ENCODE measurements at regions not wholly inside any gene's neighbourhood (a gene's known extent, or its start where the extent isn't known, plus 50 kb on each side); places are given as distances from the start of the nearest gene placed in this dataset.
A peak's percentile ranks its signal among the peaks of the same experiment; 100 is the strongest.
"Not testable (repeated sequence)": the region's sequence is repeated elsewhere in the genome, so short reads cannot be mapped to it uniquely, and the experiment has no call there.

- intact Hi-C loops (cut with DNase I) = no loop called here
- peak; percentile 33 for ATAC-seq (ENCODE audit: low FRiP score)
- Histone ChIP-seq H3K36me3 (ENCODE audit: control insufficient read depth in 1 of 2, insufficient read depth in 2 of 2, low read length in 1 of 2) (no peaks in the 10 kb centered on the region), H3K27me3 (ENCODE audit: control insufficient read depth in 1 of 2, insufficient read depth in 2 of 2, low read length in 1 of 2) (no peaks in the 10 kb centered on the region), H3K27ac (ENCODE audit: low read depth in 1 of 2, low read length in 2 of 2) (no peak overlapping the region), H3K4me3 (ENCODE audit: low read length in 2 of 2) (no peak overlapping the region), H3K4me1 (ENCODE audit: control insufficient read depth in 1 of 2, insufficient read depth in 2 of 2, low read length in 2 of 2) (no peaks in the 10 kb centered on the region), H3K9me3 (ENCODE audit: control insufficient read depth, low read length) (no peaks in the 10 kb centered on the region)
- DNase-seq = no peak
- 97 to 98% methylated on average over 37 to 42 of the region's 42 CpGs for WGBS, 2 donors
Measured at GRCh38 chr13:63843766-63844699, 2428.4 kb upstream of the PCDH20 start.

GRCh38 chr13:63842102-63842501, 2426.5 kb upstream of the PCDH20 start:
- no peaks in the 10 kb centered on the region for H3K4me1 ChIP-seq (ENCODE audit: control insufficient read depth in 1 of 2, insufficient read depth in 2 of 2, low read length in 2 of 2)
- DNase-seq (peak in 1 of 2 donors; percentile 70), ATAC-seq (ENCODE audit: low FRiP score) (no peak)
- no peaks in the 10 kb centered on the region for H3K27me3 ChIP-seq (ENCODE audit: control insufficient read depth in 1 of 2, insufficient read depth in 2 of 2, low read length in 1 of 2)
- H3K9me3 ChIP-seq (ENCODE audit: control insufficient read depth, low read length) = no peaks in the 10 kb centered on the region
- intact Hi-C loops (cut with DNase I) = no loop called here
- 95% methylated on average over 17 of the region's 17 CpGs for WGBS, 2 donors
- H3K27ac ChIP-seq (ENCODE audit: low read depth in 1 of 2, low read length in 2 of 2) = no peak overlapping the region
- no peak overlapping the region for H3K4me3 ChIP-seq (ENCODE audit: low read length in 2 of 2)
- no peaks in the 10 kb centered on the region for H3K36me3 ChIP-seq (ENCODE audit: control insufficient read depth in 1 of 2, insufficient read depth in 2 of 2, low read length in 1 of 2)

GRCh38 chr13:63840551-63841421, 2425.1 kb upstream of the PCDH20 start:
- H3K36me3 ChIP-seq (ENCODE audit: control insufficient read depth in 1 of 2, insufficient read depth in 2 of 2, low read length in 1 of 2) = no peaks in the 10 kb centered on the region
- H3K9me3 ChIP-seq (ENCODE audit: control insufficient read depth, low read length) = no peaks in the 10 kb centered on the region
- H3K27me3 ChIP-seq (ENCODE audit: control insufficient read depth in 1 of 2, insufficient read depth in 2 of 2, low read length in 1 of 2) = no peaks in the 10 kb centered on the region
- peak; percentile 41 for ATAC-seq (ENCODE audit: low FRiP score)
- H3K4me3 ChIP-seq (ENCODE audit: low read length in 2 of 2) = no peak overlapping the region
- DNase-seq = peak in 1 of 2 donors; percentile 64
- no peaks in the 10 kb centered on the region for H3K4me1 ChIP-seq (ENCODE audit: control insufficient read depth in 1 of 2, insufficient read depth in 2 of 2, low read length in 2 of 2)
- intact Hi-C loops (cut with DNase I) = no loop called here
- 97% methylated on average over 25 to 44 of the region's 44 CpGs for WGBS, 2 donors
- no peak overlapping the region for H3K27ac ChIP-seq (ENCODE audit: low read depth in 1 of 2, low read length in 2 of 2)

- no peak for DNase-seq
- Histone ChIP-seq H3K9me3 (ENCODE audit: control insufficient read depth, low read length) (no peaks in the 10 kb centered on the region), H3K27ac (ENCODE audit: low read depth in 1 of 2, low read length in 2 of 2) (no peak overlapping the region), H3K36me3 (ENCODE audit: control insufficient read depth in 1 of 2, insufficient read depth in 2 of 2, low read length in 1 of 2) (no peaks in the 10 kb centered on the region), H3K27me3 (ENCODE audit: control insufficient read depth in 1 of 2, insufficient read depth in 2 of 2, low read length in 1 of 2) (no peaks in the 10 kb centered on the region), H3K4me1 (ENCODE audit: control insufficient read depth in 1 of 2, insufficient read depth in 2 of 2, low read length in 2 of 2) (no peaks in the 10 kb centered on the region), H3K4me3 (ENCODE audit: low read length in 2 of 2) (no peak overlapping the region)
- ATAC-seq (ENCODE audit: low FRiP score) = no peak
- intact Hi-C loops (cut with DNase I) = no loop called here
- 95 to 98% methylated on average over 17 to 18 of the region's 18 CpGs for WGBS, 2 donors
Measured at GRCh38 chr13:63838366-63839110, 2422.9 kb upstream of the PCDH20 start.

GRCh38 chr13:63837701-63838100, 2422.1 kb upstream of the PCDH20 start:
- intact Hi-C loops (cut with DNase I); ATAC-seq (ENCODE audit: low FRiP score); H3K27me3 ChIP-seq (ENCODE audit: control insufficient read depth in 1 of 2, insufficient read depth in 2 of 2, low read length in 1 of 2); H3K4me1 ChIP-seq (ENCODE audit: control insufficient read depth in 1 of 2, insufficient read depth in 2 of 2, low read length in 2 of 2); H3K9me3 ChIP-seq (ENCODE audit: control insufficient read depth, low read length); H3K27ac ChIP-seq (ENCODE audit: low read depth in 1 of 2, low read length in 2 of 2); H3K36me3 ChIP-seq (ENCODE audit: control insufficient read depth in 1 of 2, insufficient read depth in 2 of 2, low read length in 1 of 2); H3K4me3 ChIP-seq (ENCODE audit: low read length in 2 of 2); DNase-seq: not testable (repeated sequence)
- WGBS, 2 donors = 96 to 99% methylated on average over 19 to 21 of the region's 21 CpGs

- H3K36me3 ChIP-seq (ENCODE audit: control insufficient read depth in 1 of 2, insufficient read depth in 2 of 2, low read length in 1 of 2); H3K27ac ChIP-seq (ENCODE audit: low read depth in 1 of 2, low read length in 2 of 2); H3K9me3 ChIP-seq (ENCODE audit: control insufficient read depth, low read length); H3K4me1 ChIP-seq (ENCODE audit: control insufficient read depth in 1 of 2, insufficient read depth in 2 of 2, low read length in 2 of 2); ATAC-seq (ENCODE audit: low FRiP score); H3K4me3 ChIP-seq (ENCODE audit: low read length in 2 of 2); intact Hi-C loops (cut with DNase I); H3K27me3 ChIP-seq (ENCODE audit: control insufficient read depth in 1 of 2, insufficient read depth in 2 of 2, low read length in 1 of 2); DNase-seq: not testable (repeated sequence)
- no CpG with 5 or more reads among the region's 2 CpGs for WGBS, 2 donors
Measured at GRCh38 chr13:63829609-63830008, 2414.0 kb upstream of the PCDH20 start.

- intact Hi-C loops (cut with DNase I); H3K9me3 ChIP-seq (ENCODE audit: control insufficient read depth, low read length); H3K36me3 ChIP-seq (ENCODE audit: control insufficient read depth in 1 of 2, insufficient read depth in 2 of 2, low read length in 1 of 2); ATAC-seq (ENCODE audit: low FRiP score); H3K27ac ChIP-seq (ENCODE audit: low read depth in 1 of 2, low read length in 2 of 2); H3K27me3 ChIP-seq (ENCODE audit: control insufficient read depth in 1 of 2, insufficient read depth in 2 of 2, low read length in 1 of 2); H3K4me3 ChIP-seq (ENCODE audit: low read length in 2 of 2); DNase-seq; H3K4me1 ChIP-seq (ENCODE audit: control insufficient read depth in 1 of 2, insufficient read depth in 2 of 2, low read length in 2 of 2): not testable (repeated sequence)
- WGBS, 2 donors = 42 to 60% methylated on average over 5 of the region's 5 CpGs
Measured at GRCh38 chr13:63821785-63822184, 2406.1 kb upstream of the PCDH20 start.

- H3K4me1 ChIP-seq (ENCODE audit: control insufficient read depth in 1 of 2, insufficient read depth in 2 of 2, low read length in 2 of 2); H3K4me3 ChIP-seq (ENCODE audit: low read length in 2 of 2); H3K27ac ChIP-seq (ENCODE audit: low read depth in 1 of 2, low read length in 2 of 2); DNase-seq; H3K36me3 ChIP-seq (ENCODE audit: control insufficient read depth in 1 of 2, insufficient read depth in 2 of 2, low read length in 1 of 2); ATAC-seq (ENCODE audit: low FRiP score); intact Hi-C loops (cut with DNase I); H3K27me3 ChIP-seq (ENCODE audit: control insufficient read depth in 1 of 2, insufficient read depth in 2 of 2, low read length in 1 of 2); H3K9me3 ChIP-seq (ENCODE audit: control insufficient read depth, low read length): not testable (repeated sequence)
- WGBS, 2 donors = 89 to 94% methylated on average over 41 of the region's 41 CpGs
Measured at GRCh38 chr13:63811428-63812004, 2395.9 kb upstream of the PCDH20 start.
